ENCODE measurements at regions not wholly inside any gene's neighbourhood (a gene's known extent, or its start where the extent isn't known, plus 50 kb on each side); places are given as distances from the start of the nearest gene placed in this dataset.

DNA sequence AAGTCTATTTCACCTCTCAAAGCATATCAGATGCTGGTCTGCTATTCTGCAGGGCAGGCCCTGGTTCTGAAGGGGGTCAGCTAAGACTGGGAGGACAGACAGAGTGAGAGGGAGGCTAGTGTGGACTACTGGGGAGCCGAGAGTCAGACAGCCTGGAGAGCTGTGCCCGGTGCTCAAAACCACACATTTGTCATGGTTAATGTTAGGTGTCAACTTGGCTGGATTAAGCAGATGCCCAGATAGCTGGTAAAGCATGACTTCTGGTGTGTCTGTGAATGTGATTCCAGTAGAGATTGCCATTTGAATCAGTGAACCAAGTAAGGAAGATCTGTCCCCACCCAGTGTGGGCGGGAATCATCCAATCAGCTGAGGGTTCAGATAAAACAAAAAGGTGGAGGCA, 102.6 kb downstream of the SNX19 start:
- Mint-ChIP-seq H3K27me3 (ENCODE audit: insufficient read depth, unreplicated experiment) (peaks cover 19% of the 10 kb centered on the region), H3K36me3 (ENCODE audit: insufficient read depth, unreplicated experiment) (peaks cover 4% of the 10 kb centered on the region), H3K27ac (ENCODE audit: low read depth, unreplicated experiment) (no peak overlapping the region), H3K4me3 (ENCODE audit: unreplicated experiment) (no peak overlapping the region), H3K4me1 (ENCODE audit: insufficient read depth, unreplicated experiment) (no peaks in the 10 kb centered on the region), H3K9me3 (ENCODE audit: unreplicated experiment) (no peaks in the 10 kb centered on the region)
- no peak for DNase-seq (ENCODE audit: unreplicated experiment)
- CTCF ChIA-PET, result interaction anchor here (0.9 to 1.3 kb wide), 2 partner anchors 25 to 379 kb away, joined by 3 to 4 read pairs; no protein-coding TSS in a partner anchor
- POLR2A ChIA-PET, result interaction anchor here (1.1 to 1.2 kb wide), 2 partner anchors 18 to 375 kb away, joined by 3 read pairs; no protein-coding TSS in a partner anchor
- TF ChIP-seq, protein P1, sequence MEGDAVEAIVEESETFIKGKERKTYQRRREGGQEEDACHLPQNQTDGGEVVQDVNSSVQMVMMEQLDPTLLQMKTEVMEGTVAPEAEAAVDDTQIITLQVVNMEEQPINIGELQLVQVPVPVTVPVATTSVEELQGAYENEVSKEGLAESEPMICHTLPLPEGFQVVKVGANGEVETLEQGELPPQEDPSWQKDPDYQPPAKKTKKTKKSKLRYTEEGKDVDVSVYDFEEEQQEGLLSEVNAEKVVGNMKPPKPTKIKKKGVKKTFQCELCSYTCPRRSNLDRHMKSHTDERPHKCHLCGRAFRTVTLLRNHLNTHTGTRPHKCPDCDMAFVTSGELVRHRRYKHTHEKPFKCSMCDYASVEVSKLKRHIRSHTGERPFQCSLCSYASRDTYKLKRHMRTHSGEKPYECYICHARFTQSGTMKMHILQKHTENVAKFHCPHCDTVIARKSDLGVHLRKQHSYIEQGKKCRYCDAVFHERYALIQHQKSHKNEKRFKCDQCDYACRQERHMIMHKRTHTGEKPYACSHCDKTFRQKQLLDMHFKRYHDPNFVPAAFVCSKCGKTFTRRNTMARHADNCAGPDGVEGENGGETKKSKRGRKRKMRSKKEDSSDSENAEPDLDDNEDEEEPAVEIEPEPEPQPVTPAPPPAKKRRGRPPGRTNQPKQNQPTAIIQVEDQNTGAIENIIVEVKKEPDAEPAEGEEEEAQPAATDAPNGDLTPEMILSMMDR (IDR thresholded peaks at IDR 0.05; ENCODE audit: unreplicated experiment), result no peak
- intact Hi-C loops (cut with micrococcal nuclease), result no loop called here
- BruUV-seq (replicated peaks), result no TSS peak

DNA sequence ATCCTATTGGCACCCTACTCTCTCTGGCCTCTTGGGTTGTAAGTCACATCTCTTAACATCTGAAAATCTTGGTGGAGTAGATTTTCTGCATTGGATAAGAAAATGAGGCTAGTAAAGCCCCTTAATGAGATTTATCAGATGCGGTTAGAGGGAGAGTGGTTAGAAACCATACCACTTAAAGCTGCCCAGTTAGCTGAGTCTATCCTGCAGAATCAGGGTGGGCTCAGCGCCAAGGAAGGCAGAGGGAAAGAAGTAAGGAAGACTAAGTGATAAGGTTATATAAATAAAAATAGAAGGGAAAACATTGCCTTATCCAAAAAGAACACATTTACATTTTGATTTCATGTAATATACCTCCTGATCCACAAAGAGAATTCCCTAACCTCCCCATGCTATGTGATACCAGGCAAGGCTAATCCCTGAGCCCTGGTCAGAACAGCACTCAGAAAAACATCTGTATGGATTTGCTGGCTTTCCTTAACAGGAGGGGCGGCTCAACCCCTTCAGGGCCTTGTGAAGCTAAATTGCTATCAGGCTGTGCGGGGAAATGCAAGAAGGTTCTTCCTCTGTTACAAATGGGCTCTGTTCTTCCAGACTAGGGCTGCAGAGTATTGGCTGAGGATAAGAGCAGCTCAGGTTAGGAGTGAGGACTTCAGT, 101.7 kb downstream of the SNX19 start:
- intact Hi-C loops (cut with micrococcal nuclease), result no loop called here
- no peak overlapping the region for H3K4me3 Mint-ChIP-seq (ENCODE audit: unreplicated experiment)
- H3K27me3 Mint-ChIP-seq (ENCODE audit: insufficient read depth, unreplicated experiment), result peaks cover 19% of the 10 kb centered on the region
- no peaks in the 10 kb centered on the region for H3K4me1 Mint-ChIP-seq (ENCODE audit: insufficient read depth, unreplicated experiment)
- no peaks in the 10 kb centered on the region for H3K9me3 Mint-ChIP-seq (ENCODE audit: unreplicated experiment)
- DNase-seq (ENCODE audit: unreplicated experiment), result no peak
- no TSS peak for BruUV-seq (replicated peaks)
- POLR2A ChIA-PET, result interaction anchor here (1.1 to 1.2 kb wide), 2 partner anchors 19 to 376 kb away, joined by 3 read pairs; no protein-coding TSS in a partner anchor
- no peak overlapping the region for H3K27ac Mint-ChIP-seq (ENCODE audit: low read depth, unreplicated experiment)
- H3K36me3 Mint-ChIP-seq (ENCODE audit: insufficient read depth, unreplicated experiment), result no peaks in the 10 kb centered on the region
- CTCF ChIA-PET, result interaction anchor here (0.6 to 2.0 kb wide), 6 partner anchors 9 to 380 kb away, joined by 3 to 12 read pairs (median 4); no protein-coding TSS in a partner anchor
- TF ChIP-seq, protein P1 (IDR thresholded peaks at IDR 0.05; ENCODE audit: unreplicated experiment), result no peak

DNA sequence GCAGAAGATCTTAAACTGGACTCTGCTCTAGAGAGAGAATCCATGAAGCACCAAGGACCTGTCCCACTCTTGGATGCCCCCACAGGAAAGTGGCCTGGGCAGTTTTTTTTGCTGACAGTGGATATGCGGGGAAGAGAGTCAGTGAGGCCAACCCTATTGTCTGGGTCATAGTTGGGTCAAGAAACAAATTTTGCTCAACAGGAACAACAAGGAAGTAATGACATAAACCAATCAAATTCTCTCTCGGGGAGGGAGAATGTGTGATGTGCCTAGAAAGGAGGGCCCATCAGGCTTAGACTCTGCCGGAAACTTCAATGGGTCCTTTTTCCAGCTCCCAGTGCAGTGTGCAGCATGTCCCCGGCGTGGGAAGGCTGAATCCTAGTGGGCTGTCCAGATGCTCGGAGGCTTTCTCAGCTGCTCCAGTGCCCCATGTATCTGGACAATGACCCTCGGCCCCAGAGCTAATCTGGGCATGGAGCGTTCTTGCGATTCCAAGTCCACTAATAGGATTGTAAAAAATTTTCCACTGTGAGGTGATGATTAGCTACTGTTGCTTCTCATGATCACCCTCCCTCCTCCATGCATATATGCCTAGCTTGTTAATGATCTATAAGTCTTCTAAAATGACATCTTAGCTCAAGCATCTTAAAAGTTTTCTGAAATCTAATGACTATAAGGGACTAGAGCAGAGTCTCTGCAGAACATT, 101.0 kb downstream of the SNX19 start:
- intact Hi-C loops (cut with micrococcal nuclease), result no loop called here
- TF ChIP-seq, protein P1 (IDR thresholded peaks at IDR 0.05; ENCODE audit: unreplicated experiment), result no peak
- H3K9me3 Mint-ChIP-seq (ENCODE audit: unreplicated experiment), result no peaks in the 10 kb centered on the region
- H3K36me3 Mint-ChIP-seq (ENCODE audit: insufficient read depth, unreplicated experiment), result no peaks in the 10 kb centered on the region
- no TSS peak for BruUV-seq (replicated peaks)
- CTCF ChIA-PET, result interaction anchor here (0.6 to 2.0 kb wide), 8 partner anchors 9 to 434 kb away, joined by 3 to 12 read pairs (median 3); no protein-coding TSS in a partner anchor
- POLR2A ChIA-PET, result interaction anchor here (0.6 to 0.7 kb wide), 2 partner anchors 32 to 39 kb away, joined by 3 read pairs; no protein-coding TSS in a partner anchor
- H3K27ac Mint-ChIP-seq (ENCODE audit: low read depth, unreplicated experiment), result no peak overlapping the region
- no peak for DNase-seq (ENCODE audit: unreplicated experiment)
- no peak overlapping the region for H3K4me3 Mint-ChIP-seq (ENCODE audit: unreplicated experiment)
- peaks cover 19% of the 10 kb centered on the region for H3K27me3 Mint-ChIP-seq (ENCODE audit: insufficient read depth, unreplicated experiment)
- no peaks in the 10 kb centered on the region for H3K4me1 Mint-ChIP-seq (ENCODE audit: insufficient read depth, unreplicated experiment)

DNA sequence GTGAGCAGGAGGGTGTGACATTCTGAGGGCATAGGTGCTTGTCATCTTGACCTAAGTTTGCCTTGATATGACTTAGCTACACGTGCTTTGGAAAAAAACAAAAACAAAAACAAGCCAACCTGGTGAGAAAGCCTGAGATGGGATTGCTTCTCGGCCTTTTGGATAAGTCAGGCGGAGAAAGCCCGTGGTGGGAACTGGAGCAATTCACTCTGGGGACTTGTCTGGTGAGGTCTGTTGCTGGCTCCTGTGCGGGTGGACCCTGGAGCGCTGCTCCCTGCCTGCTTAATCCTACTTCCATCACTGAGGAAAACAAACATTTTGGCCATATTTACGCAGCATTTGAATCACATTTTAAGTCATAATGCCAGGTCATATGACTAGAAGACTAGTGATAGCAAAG, 100.3 kb downstream of the SNX19 start:
- BruUV-seq (replicated peaks), result no TSS peak
- no peak for DNase-seq (ENCODE audit: unreplicated experiment)
- H3K4me3 Mint-ChIP-seq (ENCODE audit: unreplicated experiment), result no peak overlapping the region
- H3K27ac Mint-ChIP-seq (ENCODE audit: low read depth, unreplicated experiment), result no peak overlapping the region
- intact Hi-C loops (cut with micrococcal nuclease), result no loop called here
- POLR2A ChIA-PET, result interaction anchor here (0.6 to 0.7 kb wide), 2 partner anchors 33 to 39 kb away, joined by 3 read pairs; no protein-coding TSS in a partner anchor
- H3K9me3 Mint-ChIP-seq (ENCODE audit: unreplicated experiment), result no peaks in the 10 kb centered on the region
- no peaks in the 10 kb centered on the region for H3K36me3 Mint-ChIP-seq (ENCODE audit: insufficient read depth, unreplicated experiment)
- H3K4me1 Mint-ChIP-seq (ENCODE audit: insufficient read depth, unreplicated experiment), result no peaks in the 10 kb centered on the region
- TF ChIP-seq, protein P1 (IDR thresholded peaks at IDR 0.05; ENCODE audit: unreplicated experiment), result no peak
- peaks cover 19% of the 10 kb centered on the region for H3K27me3 Mint-ChIP-seq (ENCODE audit: insufficient read depth, unreplicated experiment)
- CTCF ChIA-PET, result interaction anchor here (0.6 to 2.0 kb wide), 6 partner anchors 8 to 301 kb away, joined by 3 to 12 read pairs (median 4); no protein-coding TSS in a partner anchor

Data from MCF 10A (cell line).